GM12875 (cell line): ENCODE measurements at regions not wholly inside any gene's neighbourhood (a gene's known extent, or its start where the extent isn't known, plus 50 kb on each side); places are given as distances from the start of the nearest gene placed in this dataset.

Source experiments
- H3K4me3 ChIP-seq: one replicate; pipeline ENCODE4 v1.5.1; 2011; ENCODE audit warnings: low read depth, low read length, control low read depth
- TF ChIP-seq, protein P1 (sequence below): IDR thresholded peaks from 2 replicates; pipeline ENCODE4 v1.5.1; 2011; ENCODE audit warnings: low read depth, mild to moderate bottlenecking, control low read depth, inconsistent platforms, low read length, moderate library complexity, borderline replicate concordance; ENCODE audit not compliant: insufficient read depth

DNA sequence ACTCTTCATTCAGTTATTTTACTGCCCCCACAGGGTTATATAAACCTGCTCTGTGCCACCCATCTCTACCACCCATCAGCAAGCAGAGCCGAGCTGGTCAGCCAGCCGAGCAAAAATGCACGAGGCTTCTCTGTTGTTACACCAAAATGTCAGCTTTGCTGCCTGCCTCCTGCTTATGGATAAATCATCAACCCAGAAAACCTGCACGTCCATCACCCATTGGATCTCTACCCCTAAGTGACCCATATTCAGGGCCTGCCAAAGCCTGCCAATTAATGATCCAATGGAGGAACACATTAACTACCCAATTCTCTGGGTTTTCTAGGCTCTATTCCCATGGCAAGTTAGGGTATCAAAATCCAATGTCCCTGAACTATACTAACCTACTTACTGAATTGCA lies 365.5 kb upstream of the ACVR2A start:
- H3K4me3 ChIP-seq: no peak overlapping the region
- TF ChIP-seq, protein P1, sequence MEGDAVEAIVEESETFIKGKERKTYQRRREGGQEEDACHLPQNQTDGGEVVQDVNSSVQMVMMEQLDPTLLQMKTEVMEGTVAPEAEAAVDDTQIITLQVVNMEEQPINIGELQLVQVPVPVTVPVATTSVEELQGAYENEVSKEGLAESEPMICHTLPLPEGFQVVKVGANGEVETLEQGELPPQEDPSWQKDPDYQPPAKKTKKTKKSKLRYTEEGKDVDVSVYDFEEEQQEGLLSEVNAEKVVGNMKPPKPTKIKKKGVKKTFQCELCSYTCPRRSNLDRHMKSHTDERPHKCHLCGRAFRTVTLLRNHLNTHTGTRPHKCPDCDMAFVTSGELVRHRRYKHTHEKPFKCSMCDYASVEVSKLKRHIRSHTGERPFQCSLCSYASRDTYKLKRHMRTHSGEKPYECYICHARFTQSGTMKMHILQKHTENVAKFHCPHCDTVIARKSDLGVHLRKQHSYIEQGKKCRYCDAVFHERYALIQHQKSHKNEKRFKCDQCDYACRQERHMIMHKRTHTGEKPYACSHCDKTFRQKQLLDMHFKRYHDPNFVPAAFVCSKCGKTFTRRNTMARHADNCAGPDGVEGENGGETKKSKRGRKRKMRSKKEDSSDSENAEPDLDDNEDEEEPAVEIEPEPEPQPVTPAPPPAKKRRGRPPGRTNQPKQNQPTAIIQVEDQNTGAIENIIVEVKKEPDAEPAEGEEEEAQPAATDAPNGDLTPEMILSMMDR: no peak

DNA sequence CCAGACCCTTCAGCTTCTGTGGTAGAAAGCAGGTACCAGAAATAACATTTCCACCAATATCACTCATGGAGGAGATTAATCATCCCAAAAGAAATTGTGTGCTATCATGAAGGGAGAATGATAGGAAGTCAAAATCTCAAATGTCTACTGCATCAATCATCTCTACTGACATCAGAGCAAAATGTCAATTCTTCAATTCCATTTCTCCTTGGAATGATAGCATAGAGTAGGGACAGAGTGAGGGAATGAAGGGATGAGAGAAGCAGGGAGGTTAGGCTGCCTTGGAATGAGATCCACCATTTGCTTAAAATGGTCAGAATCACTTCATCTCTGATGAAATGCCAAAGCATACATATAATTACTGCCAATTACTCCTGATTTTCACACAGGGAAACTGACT lies 371.8 kb upstream of the ACVR2A start:
- H3K4me3 ChIP-seq: no peak overlapping the region
- TF ChIP-seq, protein P1: no peak

DNA sequence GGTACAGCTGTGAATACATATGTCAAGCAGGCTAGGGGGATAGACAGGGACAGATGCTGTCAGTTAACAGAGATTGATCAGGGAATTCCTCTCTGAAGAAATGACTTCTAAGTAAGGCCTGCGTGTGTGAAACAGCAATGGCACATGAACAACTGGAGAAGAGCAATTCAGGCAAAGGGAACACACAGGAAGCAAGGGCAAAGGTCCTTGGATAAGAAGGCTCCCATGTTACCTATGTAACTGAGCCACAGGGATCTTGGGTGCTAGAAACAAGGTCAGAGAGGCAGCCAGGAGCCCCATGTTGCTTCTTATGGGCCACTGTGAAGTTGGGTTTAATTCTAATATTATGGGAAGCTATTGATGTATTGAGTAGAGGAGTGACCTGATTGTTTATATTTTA lies 373.7 kb upstream of the ACVR2A start:
- no peak overlapping the region for H3K4me3 ChIP-seq
- TF ChIP-seq, protein P1: no peak

DNA sequence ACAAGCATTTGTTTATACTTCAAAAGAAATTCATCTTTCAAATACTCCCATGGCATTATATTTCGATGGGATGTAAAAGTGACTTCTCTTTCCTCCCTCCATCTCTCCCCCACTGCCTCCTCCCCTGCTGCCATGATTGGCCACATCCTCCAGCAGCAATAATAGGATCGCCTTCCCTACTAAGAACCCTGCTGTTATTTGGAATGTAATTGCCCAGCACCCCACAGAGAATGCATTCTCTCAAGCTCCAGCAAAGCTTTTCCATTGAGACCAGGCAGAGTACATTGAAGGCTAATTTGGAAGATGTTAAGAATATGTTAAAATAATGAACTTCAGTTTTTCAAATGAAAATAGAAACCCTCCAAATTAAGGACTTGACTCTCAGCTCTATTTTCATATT lies 375.4 kb upstream of the ACVR2A start:
- TF ChIP-seq, protein P1: no peak
- no peak overlapping the region for H3K4me3 ChIP-seq

DNA sequence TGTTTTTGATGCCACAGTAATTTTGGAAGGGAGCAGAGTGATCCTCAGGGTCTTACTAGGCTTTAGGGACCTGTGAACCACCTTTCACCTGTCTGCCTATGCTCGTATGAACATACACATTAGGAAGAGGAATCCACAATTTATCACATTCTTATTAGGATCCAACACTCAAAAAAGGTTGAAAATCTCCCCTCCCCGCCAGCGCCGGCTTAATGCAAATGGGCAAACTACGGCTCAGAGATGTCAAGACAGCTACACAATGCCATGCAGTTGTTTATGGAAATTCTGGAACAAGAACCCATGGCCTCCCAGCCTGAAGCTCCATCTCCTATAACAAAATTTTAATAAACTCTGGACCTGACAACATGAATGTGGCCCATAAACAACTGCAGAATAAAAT lies 375.9 kb upstream of the ACVR2A start:
- TF ChIP-seq, protein P1: no peak

DNA sequence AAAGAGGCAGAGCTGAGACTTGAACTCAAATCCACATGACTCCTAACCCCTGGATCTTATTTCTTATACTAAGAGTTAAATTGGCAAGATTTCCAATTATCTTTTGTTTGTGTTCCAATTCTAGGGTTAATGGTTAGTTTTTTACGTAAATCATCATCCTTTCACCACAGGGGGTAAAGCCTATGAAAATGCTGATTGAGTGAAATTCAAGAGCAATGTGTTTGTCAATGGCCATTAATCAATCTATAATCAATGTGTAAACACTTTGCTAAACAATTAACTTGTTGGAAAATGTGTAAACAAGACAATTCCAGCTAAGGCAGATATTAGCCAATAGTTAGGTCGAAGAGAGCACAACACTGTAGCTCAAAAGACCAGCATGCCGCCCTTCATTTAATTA lies 376.5 kb upstream of the ACVR2A start:
- TF ChIP-seq, protein P1: no peak

More for the DNA sequence above, 375.9 kb upstream of the ACVR2A start:
- H3K4me3 ChIP-seq: no peak overlapping the region

DNA sequence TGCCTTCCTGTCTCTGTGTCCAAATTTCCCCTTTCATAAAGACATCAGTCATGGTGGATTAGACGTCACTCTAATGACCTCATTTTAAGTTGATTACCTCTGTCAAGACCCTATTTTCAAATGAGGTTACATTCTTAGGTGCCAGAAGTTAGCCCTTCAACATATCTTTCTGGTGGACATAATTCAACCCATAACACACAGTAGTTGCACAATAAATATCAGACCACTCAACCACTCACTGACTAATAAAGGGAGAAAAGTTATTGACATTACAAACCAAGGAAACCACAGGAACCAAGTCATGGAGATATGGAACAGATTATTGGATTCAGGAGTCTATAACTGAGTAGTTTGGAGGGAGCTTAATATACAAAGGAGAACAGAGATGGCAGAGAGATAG lies 377.4 kb upstream of the ACVR2A start:
- TF ChIP-seq, protein P1: no peak
- no peak overlapping the region for H3K4me3 ChIP-seq

More for the DNA sequence above, 376.5 kb upstream of the ACVR2A start:
- H3K4me3 ChIP-seq: no peak overlapping the region
